ENCODE measurements at regions not wholly inside any gene's neighbourhood (a gene's known extent, or its start where the extent isn't known, plus 50 kb on each side); places are given as distances from the start of the nearest gene placed in this dataset.

GRCh38 chr3:124250053-124250452 lies 258.1 kb upstream of the ROPN1 start:
- no peaks in the 10 kb centered on the region for H3K36me3 ChIP-seq (ENCODE audit: control insufficient read depth, insufficient read depth, low read length)
- TF ChIP-seq CTCF (IDR thresholded peaks at IDR 0.05; ENCODE audit: insufficient read depth, low read length, poor library complexity, severe bottlenecking): no peak
- H3K4me3 ChIP-seq (ENCODE audit: low read depth, low read length): no peak overlapping the region
- DNase-seq (ENCODE audit: low read depth): no peak
- no peaks in the 10 kb centered on the region for H3K27me3 ChIP-seq (ENCODE audit: control insufficient read depth, insufficient read depth, low read length)

GRCh38 chr3:124256156-124256555 lies 264.2 kb upstream of the ROPN1 start:
- H3K4me3 ChIP-seq (ENCODE audit: low read depth, low read length): no peak overlapping the region
- H3K36me3 ChIP-seq (ENCODE audit: control insufficient read depth, insufficient read depth, low read length): no peaks in the 10 kb centered on the region
- TF ChIP-seq CTCF (IDR thresholded peaks at IDR 0.05; ENCODE audit: insufficient read depth, low read length, poor library complexity, severe bottlenecking): no peak
- no peak for DNase-seq (ENCODE audit: low read depth)
- no peaks in the 10 kb centered on the region for H3K27me3 ChIP-seq (ENCODE audit: control insufficient read depth, insufficient read depth, low read length)

GRCh38 chr3:124256599-124256998 lies 264.7 kb upstream of the ROPN1 start:
- no peaks in the 10 kb centered on the region for H3K27me3 ChIP-seq (ENCODE audit: control insufficient read depth, insufficient read depth, low read length)
- no peaks in the 10 kb centered on the region for H3K36me3 ChIP-seq (ENCODE audit: control insufficient read depth, insufficient read depth, low read length)
- TF ChIP-seq CTCF (IDR thresholded peaks at IDR 0.05; ENCODE audit: insufficient read depth, low read length, poor library complexity, severe bottlenecking): no peak
- no peak for DNase-seq (ENCODE audit: low read depth)
- H3K4me3 ChIP-seq (ENCODE audit: low read depth, low read length): no peak overlapping the region

- H3K27me3 ChIP-seq (ENCODE audit: control insufficient read depth, insufficient read depth, low read length): no peaks in the 10 kb centered on the region
- TF ChIP-seq CTCF (IDR thresholded peaks at IDR 0.05; ENCODE audit: insufficient read depth, low read length, poor library complexity, severe bottlenecking): no peak
- H3K36me3 ChIP-seq (ENCODE audit: control insufficient read depth, insufficient read depth, low read length): no peaks in the 10 kb centered on the region
- DNase-seq (ENCODE audit: low read depth): no peak
- no peak overlapping the region for H3K4me3 ChIP-seq (ENCODE audit: low read depth, low read length)
Measured at GRCh38 chr3:124257336-124257864, 265.5 kb upstream of the ROPN1 start.

GRCh38 chr3:124258057-124258500 lies 266.2 kb upstream of the ROPN1 start:
- DNase-seq (ENCODE audit: low read depth): peak; percentile 90
- TF ChIP-seq CTCF (IDR thresholded peaks at IDR 0.05; ENCODE audit: insufficient read depth, low read length, poor library complexity, severe bottlenecking): no peak
- Histone ChIP-seq H3K27me3 (ENCODE audit: control insufficient read depth, insufficient read depth, low read length) (no peaks in the 10 kb centered on the region), H3K36me3 (ENCODE audit: control insufficient read depth, insufficient read depth, low read length) (no peaks in the 10 kb centered on the region), H3K4me3 (ENCODE audit: low read depth, low read length) (no peak overlapping the region)

GRCh38 chr3:124260206-124260915 lies 268.4 kb upstream of the ROPN1 start:
- DNase-seq (ENCODE audit: low read depth): no peak
- H3K27me3 ChIP-seq (ENCODE audit: control insufficient read depth, insufficient read depth, low read length): no peaks in the 10 kb centered on the region
- no peak for TF ChIP-seq CTCF (IDR thresholded peaks at IDR 0.05; ENCODE audit: insufficient read depth, low read length, poor library complexity, severe bottlenecking)
- H3K4me3 ChIP-seq (ENCODE audit: low read depth, low read length): no peak overlapping the region
- no peaks in the 10 kb centered on the region for H3K36me3 ChIP-seq (ENCODE audit: control insufficient read depth, insufficient read depth, low read length)
